D721Med (cell line): ENCODE measurements at regions not wholly inside any gene's neighbourhood (a gene's known extent, or its start where the extent isn't known, plus 50 kb on each side); places are given as distances from the start of the nearest gene placed in this dataset.
"Not testable (repeated sequence)": the region's sequence is repeated elsewhere in the genome, so short reads cannot be mapped to it uniquely, and the experiment has no call there.

ENCODE experiments used
- DNase-seq: peaks from one replicate; pipeline ENCODE4 v3.0.0; 2011; ENCODE audit warnings: low spot score; ENCODE audit not compliant: insufficient read length
- FAIRE-seq: peaks from 2 replicates; lab custom pipeline; 2011; peaks lifted over from hg19 to GRCh38; lab: Jason Lieb, UNC
- TF ChIP-seq, protein P1 (sequence below): IDR thresholded peaks from 2 replicates; pipeline ENCODE4 v1.5.1; 2012; ENCODE audit warnings: mild to moderate bottlenecking, control low read depth; ENCODE audit not compliant: insufficient read depth; ENCODE audit errors: missing control alignments

DNA sequence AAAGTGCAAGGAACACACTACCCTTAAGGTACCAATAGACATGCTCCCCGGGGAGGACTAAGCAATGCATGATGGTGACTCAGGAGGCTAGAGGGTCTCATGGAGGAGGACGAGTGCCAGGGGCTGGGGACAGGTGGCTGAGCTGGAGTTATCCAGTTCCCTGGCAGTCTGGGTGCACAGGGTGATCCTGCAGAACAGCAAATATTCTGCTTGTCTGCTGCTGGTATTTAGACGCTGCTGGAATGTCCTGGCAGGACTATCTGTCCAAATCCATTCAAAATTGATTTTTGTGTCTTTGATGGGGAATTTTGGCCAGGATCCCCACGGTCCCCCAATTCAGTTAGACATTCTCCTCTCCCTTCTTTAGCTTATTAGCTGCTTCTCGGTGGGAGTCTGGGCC lies 138.7 kb downstream of the C12orf75 start:
- FAIRE-seq (no peak), DNase-seq (no peak)
- TF ChIP-seq, protein P1, sequence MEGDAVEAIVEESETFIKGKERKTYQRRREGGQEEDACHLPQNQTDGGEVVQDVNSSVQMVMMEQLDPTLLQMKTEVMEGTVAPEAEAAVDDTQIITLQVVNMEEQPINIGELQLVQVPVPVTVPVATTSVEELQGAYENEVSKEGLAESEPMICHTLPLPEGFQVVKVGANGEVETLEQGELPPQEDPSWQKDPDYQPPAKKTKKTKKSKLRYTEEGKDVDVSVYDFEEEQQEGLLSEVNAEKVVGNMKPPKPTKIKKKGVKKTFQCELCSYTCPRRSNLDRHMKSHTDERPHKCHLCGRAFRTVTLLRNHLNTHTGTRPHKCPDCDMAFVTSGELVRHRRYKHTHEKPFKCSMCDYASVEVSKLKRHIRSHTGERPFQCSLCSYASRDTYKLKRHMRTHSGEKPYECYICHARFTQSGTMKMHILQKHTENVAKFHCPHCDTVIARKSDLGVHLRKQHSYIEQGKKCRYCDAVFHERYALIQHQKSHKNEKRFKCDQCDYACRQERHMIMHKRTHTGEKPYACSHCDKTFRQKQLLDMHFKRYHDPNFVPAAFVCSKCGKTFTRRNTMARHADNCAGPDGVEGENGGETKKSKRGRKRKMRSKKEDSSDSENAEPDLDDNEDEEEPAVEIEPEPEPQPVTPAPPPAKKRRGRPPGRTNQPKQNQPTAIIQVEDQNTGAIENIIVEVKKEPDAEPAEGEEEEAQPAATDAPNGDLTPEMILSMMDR: no peak

DNA sequence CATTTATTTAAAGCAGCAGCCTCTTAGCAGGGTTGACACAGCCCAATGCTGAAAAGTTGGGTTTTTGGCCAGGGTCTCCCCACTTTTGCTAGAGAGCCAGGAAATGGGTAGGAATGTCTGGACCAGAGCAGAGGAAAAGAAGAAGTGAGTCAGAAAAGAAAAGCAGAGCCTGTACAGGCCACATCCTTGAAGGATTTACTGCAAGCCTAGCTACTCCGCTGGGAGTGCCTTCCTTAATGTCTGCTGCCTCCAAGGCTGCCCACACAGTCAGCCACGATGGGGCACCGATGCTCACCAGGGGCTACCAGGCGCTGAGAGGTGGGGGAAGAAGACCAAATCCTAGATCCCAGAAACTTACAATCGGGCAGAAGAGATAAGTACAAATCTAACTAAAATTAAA lies 139.2 kb downstream of the C12orf75 start:
- DNase-seq (no peak), FAIRE-seq (no peak)
- TF ChIP-seq, protein P1: no peak

DNA sequence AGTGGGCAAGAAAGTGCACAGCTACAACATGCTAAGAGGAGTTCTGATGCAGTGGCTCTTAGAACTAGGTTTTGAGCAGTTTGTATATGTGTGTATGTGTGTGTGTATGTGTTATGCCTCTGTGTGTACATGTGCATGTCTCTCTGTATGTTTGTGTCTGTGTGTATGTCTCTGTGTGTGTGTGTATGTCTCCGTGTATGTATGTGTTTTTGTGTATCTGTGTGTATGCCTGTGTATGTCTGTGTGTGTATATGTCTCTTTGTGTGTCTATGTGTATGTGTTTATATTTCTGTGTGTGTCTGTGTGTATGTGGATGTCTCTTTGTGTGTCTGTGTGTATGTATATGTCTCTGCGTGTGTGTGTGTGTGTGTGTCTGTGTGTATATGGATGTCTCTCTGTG lies 139.6 kb downstream of the C12orf75 start:
- FAIRE-seq: peak; percentile 35
- TF ChIP-seq, protein P1: no peak
- no peak for DNase-seq

DNA sequence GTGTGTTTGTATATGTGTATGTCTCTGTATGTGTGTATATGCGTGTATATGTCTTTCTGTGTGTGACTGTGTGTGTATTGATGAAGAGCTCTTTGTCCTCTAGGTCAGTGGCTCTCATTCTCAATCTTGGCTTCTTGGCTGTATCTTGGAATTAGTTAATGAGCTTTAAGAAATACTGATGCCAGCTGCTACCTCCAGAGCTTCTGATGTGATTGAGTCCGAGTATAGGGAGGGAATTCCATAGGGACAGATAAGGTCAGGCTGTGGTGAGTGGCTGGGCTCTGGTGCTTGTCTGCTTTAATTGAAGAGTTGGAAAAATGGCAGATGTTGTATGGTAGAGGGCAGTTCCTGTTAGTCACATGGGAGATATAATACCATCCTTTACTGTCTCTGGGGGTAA lies 140.1 kb downstream of the C12orf75 start:
- FAIRE-seq: peak; percentile 67
- DNase-seq: no peak

DNA sequence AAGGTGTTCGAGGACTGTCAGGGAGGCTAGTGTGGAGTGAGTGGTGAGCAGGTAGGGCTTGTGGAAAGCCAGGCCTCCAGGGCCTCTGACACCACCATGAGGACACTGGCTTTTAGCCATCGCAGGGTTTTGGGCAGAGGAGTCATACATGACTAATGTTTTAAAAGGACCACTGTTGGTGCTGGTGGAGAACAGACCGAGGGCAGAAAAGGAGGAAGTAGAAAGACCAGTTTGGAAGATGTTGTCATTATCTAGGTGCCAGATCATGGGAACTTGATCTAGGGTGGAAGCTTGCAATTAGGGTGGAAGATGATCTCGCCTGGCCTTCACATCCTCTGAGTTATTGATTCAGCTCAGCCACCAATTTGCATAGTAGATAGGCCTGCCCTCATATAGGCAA lies 144.2 kb downstream of the C12orf75 start:
- TF ChIP-seq, protein P1: no peak
- no peak for DNase-seq
- FAIRE-seq: no peak

More for the DNA sequence above, 140.1 kb downstream of the C12orf75 start:
- TF ChIP-seq, protein P1: no peak

DNA sequence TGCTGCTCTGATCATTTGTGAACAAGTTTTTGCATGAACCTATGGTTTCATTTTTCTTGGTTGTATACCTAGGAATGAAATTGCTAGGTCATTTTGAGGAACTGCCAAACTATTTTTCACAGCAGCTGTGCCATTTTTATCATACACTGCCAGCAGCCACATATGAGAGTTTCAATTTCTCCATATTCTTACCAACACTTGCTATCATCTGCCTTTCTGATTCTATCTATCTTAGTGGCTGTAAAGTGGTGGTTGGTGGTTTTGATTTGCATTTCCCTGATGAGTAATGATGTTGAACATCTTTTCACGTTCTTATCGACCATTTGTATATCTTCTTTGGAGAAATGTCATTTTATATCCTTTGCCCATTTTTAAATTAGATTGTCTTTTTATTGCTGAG lies 146.1 kb downstream of the C12orf75 start:
- FAIRE-seq (no peak), DNase-seq (no peak)
- TF ChIP-seq, protein P1: no peak

DNA sequence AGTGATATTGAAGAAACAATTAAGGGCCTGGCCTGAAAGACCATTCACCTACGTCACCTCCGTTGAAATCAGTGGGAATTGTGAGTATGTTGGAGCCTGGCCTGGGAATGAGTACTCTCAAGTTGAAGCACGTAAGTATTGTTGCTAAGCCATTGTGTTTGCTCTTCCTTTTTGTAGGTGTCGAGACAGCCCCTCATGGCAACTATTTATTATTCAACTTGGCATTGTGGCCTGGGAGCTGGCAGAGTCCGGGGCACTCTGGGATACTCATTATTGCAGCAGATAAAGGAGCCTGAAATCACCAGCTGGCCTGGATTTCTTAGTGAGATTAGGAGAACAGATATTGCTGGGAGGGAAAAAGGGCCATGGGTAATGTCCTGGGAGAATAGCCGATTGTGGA lies 147.4 kb downstream of the C12orf75 start:
- FAIRE-seq: no peak

DNA sequence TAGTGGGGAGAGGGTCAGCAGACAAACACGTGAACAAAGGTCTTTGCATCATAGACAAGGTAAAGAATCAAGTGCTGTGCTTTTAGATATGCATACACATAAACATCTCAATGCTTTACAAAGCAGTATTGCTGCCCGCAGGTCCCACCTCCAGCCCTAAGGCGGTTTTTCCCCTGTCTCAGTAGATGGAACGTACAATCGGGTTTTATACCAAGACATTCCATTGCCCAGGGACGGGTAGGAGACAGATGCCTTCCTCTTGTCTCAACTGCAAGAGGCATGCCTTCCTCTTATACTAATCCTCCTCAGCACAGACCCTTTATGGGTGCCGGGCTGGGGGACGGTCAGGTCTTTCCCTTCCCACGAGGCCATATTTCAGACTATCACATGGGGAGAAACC lies 148.3 kb downstream of the C12orf75 start:
- not testable (repeated sequence) for FAIRE-seq, DNase-seq

More for the DNA sequence above, 147.4 kb downstream of the C12orf75 start:
- TF ChIP-seq, protein P1: no peak
- DNase-seq: no peak
